Transverse colon (tissue), 4 donors: ENCODE measurements at regions not wholly inside any gene's neighbourhood (a gene's known extent, or its start where the extent isn't known, plus 50 kb on each side); places are given as distances from the start of the nearest gene placed in this dataset.

ENCODE experiments used
- POLR2AphosphoS5 ChIP-seq, 3 donors: sonication (generic); formaldehyde crosslinking; IDR thresholded peaks; one replicate each; pipeline ENCODE4 v1.6.1; 2016; ENCODE audit warnings: antibody characterized with exemption in 3 of 3
- TF ChIP-seq, protein P1 (sequence below), 5 experiments: fragments of 200-600 bp in 3 of 5; fragments of 450-650 bp in 2 of 5; sonication (generic) in 3 of 5; IDR thresholded peaks; 1 replicate in 2 of 5; 2 replicates in 3 of 5; pipeline ENCODE4 v1.5.1; 2016 to 2017; ENCODE audit warnings: antibody characterized with exemption in 5 of 5, inconsistent platforms in 3 of 5, mild to moderate bottlenecking in 2 of 5, moderate library complexity in 1 of 5

DNA sequence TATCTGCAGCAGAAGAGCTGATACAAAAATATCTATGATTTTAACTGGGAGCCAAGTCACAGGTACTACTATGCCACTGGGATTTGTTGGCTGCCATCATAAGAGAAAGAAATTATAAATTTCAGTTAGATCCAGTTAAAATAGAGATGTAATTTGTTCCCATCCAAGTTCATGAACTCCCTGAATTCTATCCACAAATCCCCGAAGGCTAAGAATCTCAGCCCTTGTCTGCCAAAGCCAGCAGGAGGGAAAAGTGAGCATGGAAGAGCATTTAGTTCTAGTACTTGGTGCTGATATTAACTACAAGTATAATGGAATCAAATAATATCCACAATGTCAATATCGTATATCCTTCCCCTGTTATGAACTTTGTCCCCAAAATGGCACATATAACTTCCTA, 801.1 kb upstream of the CXADR start:
- TF ChIP-seq, protein P1, sequence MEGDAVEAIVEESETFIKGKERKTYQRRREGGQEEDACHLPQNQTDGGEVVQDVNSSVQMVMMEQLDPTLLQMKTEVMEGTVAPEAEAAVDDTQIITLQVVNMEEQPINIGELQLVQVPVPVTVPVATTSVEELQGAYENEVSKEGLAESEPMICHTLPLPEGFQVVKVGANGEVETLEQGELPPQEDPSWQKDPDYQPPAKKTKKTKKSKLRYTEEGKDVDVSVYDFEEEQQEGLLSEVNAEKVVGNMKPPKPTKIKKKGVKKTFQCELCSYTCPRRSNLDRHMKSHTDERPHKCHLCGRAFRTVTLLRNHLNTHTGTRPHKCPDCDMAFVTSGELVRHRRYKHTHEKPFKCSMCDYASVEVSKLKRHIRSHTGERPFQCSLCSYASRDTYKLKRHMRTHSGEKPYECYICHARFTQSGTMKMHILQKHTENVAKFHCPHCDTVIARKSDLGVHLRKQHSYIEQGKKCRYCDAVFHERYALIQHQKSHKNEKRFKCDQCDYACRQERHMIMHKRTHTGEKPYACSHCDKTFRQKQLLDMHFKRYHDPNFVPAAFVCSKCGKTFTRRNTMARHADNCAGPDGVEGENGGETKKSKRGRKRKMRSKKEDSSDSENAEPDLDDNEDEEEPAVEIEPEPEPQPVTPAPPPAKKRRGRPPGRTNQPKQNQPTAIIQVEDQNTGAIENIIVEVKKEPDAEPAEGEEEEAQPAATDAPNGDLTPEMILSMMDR (IDR thresholded peaks at IDR 0.05), result no peak
- TF ChIP-seq POLR2AphosphoS5 (IDR thresholded peaks at IDR 0.05), result no peak
